HEK293 (cell line): ENCODE measurements at regions not wholly inside any gene's neighbourhood (a gene's known extent, or its start where the extent isn't known, plus 50 kb on each side); places are given as distances from the start of the nearest gene placed in this dataset.

Experiments
- CTCF ChIP-seq: fragments of 450-650 bp; formaldehyde crosslinking; IDR thresholded peaks from 2 replicates; pipeline ENCODE4 v1.5.1; 2016; ENCODE audit warnings: missing biosample characterization, missing genetic modification characterization
- ELK4 ChIP-seq: IDR thresholded peaks from 2 replicates; pipeline ENCODE4 v1.6.1; 2011; ENCODE audit warnings: mild to moderate bottlenecking, low read depth, low read length, borderline replicate concordance
- PRDM10 ChIP-seq: fragments of 450-650 bp; formaldehyde crosslinking; IDR thresholded peaks from 2 replicates; pipeline ENCODE4 v1.5.1; 2016; ENCODE audit warnings: missing biosample characterization, missing genetic modification characterization
- TCF7L2 ChIP-seq: IDR thresholded peaks from 2 replicates; pipeline ENCODE4 v1.6.1; 2011; ENCODE audit warnings: low read depth, mild to moderate bottlenecking, inconsistent platforms, low read length, moderate library complexity, borderline replicate concordance
- WT1 ChIP-seq: fragments of 450-650 bp; formaldehyde crosslinking; IDR thresholded peaks from 2 replicates; pipeline ENCODE4 v1.5.1; 2016; ENCODE audit warnings: missing biosample characterization, missing genetic modification characterization
- ZBTB11 ChIP-seq: fragments of 450-650 bp; formaldehyde crosslinking; conservative IDR thresholded peaks from 2 replicates; pipeline ENCODE4 v1.5.1; 2016; ENCODE audit warnings: low read depth, missing biosample characterization, missing genetic modification characterization
- ZNF18 ChIP-seq: fragments of 450-650 bp; formaldehyde crosslinking; IDR thresholded peaks from 2 replicates; pipeline ENCODE4 v1.5.1; 2016; ENCODE audit warnings: missing biosample characterization, missing genetic modification characterization
- ZNF2 ChIP-seq: fragments of 450-650 bp; formaldehyde crosslinking; IDR thresholded peaks from 2 replicates; pipeline ENCODE4 v1.5.1; 2016; ENCODE audit warnings: missing biosample characterization, missing genetic modification characterization
- ZNF24 ChIP-seq: fragments of 450-650 bp; formaldehyde crosslinking; IDR thresholded peaks from 2 replicates; pipeline ENCODE4 v1.5.1; 2016; ENCODE audit warnings: missing biosample characterization, missing genetic modification characterization
- ZNF335 ChIP-seq: fragments of 450-650 bp; formaldehyde crosslinking; conservative IDR thresholded peaks from 2 replicates; pipeline ENCODE4 v1.5.1; 2016; ENCODE audit warnings: missing biosample characterization, missing genetic modification characterization
- ZNF350 ChIP-seq: fragments of 450-650 bp; formaldehyde crosslinking; IDR thresholded peaks from 2 replicates; pipeline ENCODE4 v1.5.0; 2017; ENCODE audit warnings: missing biosample characterization, mild to moderate bottlenecking, missing genetic modification characterization
- ZNF510 ChIP-seq: fragments of 450-650 bp; formaldehyde crosslinking; IDR thresholded peaks from 2 replicates; pipeline ENCODE4 v1.5.1; 2018; ENCODE audit warnings: mild to moderate bottlenecking, missing genetic modification characterization, missing biosample characterization; ENCODE audit not compliant: insufficient replicate concordance

- TF ChIP-seq CTCF (tag by site-specific recombination): no peak
- no peak for TF ChIP-seq ZNF335
- no peak for TF ChIP-seq ZNF18
- no peak for TF ChIP-seq ZNF350 (tag by site-specific recombination)
- no peak for TF ChIP-seq ZNF510 (tag by site-specific recombination)
- no peak for TF ChIP-seq WT1
- TF ChIP-seq PRDM10 (tag by site-specific recombination): no peak
- no peak for TF ChIP-seq ZNF24 (tag by site-specific recombination)
- TF ChIP-seq ZBTB11: no peak
- no peak for TF ChIP-seq TCF7L2
- no peak for TF ChIP-seq ELK4
- TF ChIP-seq ZNF2 (tag by site-specific recombination): no peak
These were observed 1177.1 kb downstream of the FLRT2 start for GRCh38 chr14:86707071-86707470.
